ENCODE measurements at regions not wholly inside any gene's neighbourhood (a gene's known extent, or its start where the extent isn't known, plus 50 kb on each side); places are given as distances from the start of the nearest gene placed in this dataset.

- H3K79me2 ChIP-seq (ENCODE audit: insufficient read depth, low read length): no peaks in the 10 kb centered on the region
- H3K36me3 ChIP-seq (ENCODE audit: low read length): no peaks in the 10 kb centered on the region
- no peaks in the 10 kb centered on the region for H3K9me2 ChIP-seq (replicated peaks; ENCODE audit: insufficient read depth, low read length)
- no peaks in the 10 kb centered on the region for H3K9me3 ChIP-seq (ENCODE audit: insufficient read depth, low read length)
- H3K4me3 ChIP-seq (ENCODE audit: insufficient read depth, low read length, poor library complexity, severe bottlenecking): no peak overlapping the region
- no peak overlapping the region for H2AFZ ChIP-seq (ENCODE audit: low read depth, low read length, severe bottlenecking)
- TF ChIP-seq EZH2phosphoT487 (conservative IDR thresholded peaks at IDR 0.05; ENCODE audit: low read length) (no peak), CTCF (IDR thresholded peaks at IDR 0.05; ENCODE audit: insufficient read depth, low read length, poor library complexity, severe bottlenecking) (no peak)
- no peaks in the 10 kb centered on the region; the same call in 1 of the 2 replicates for H3K27me3 ChIP-seq (ENCODE audit: low read length)
- no peaks in the 10 kb centered on the region for H3F3A ChIP-seq (ENCODE audit: insufficient read depth)
- no peak overlapping the region for H3K4me2 ChIP-seq (ENCODE audit: low read depth, low read length, poor library complexity, severe bottlenecking)
- no peaks in the 10 kb centered on the region for H4K20me1 ChIP-seq (ENCODE audit: low read depth, low read length)
- H3K9ac ChIP-seq (ENCODE audit: low read length): no peak overlapping the region
- H3K27ac ChIP-seq (ENCODE audit: low read depth, low read length): no peak overlapping the region
Observed at GRCh38 chr18:22046473-22046872, 122.9 kb upstream of the GATA6 start.

- H3K4me3 ChIP-seq (ENCODE audit: insufficient read depth, low read length, poor library complexity, severe bottlenecking): no peak overlapping the region
- no peak overlapping the region for H3K27ac ChIP-seq (ENCODE audit: low read depth, low read length)
- H3K36me3 ChIP-seq (ENCODE audit: low read length): no peaks in the 10 kb centered on the region
- H3K4me2 ChIP-seq (ENCODE audit: low read depth, low read length, poor library complexity, severe bottlenecking): no peak overlapping the region
- no peak for TF ChIP-seq EZH2phosphoT487 (conservative IDR thresholded peaks at IDR 0.05; ENCODE audit: low read length)
- no peak for TF ChIP-seq CTCF (IDR thresholded peaks at IDR 0.05; ENCODE audit: insufficient read depth, low read length, poor library complexity, severe bottlenecking)
- no peaks in the 10 kb centered on the region for H3K79me2 ChIP-seq (ENCODE audit: insufficient read depth, low read length)
- no peaks in the 10 kb centered on the region for H3F3A ChIP-seq (ENCODE audit: insufficient read depth)
- H4K20me1 ChIP-seq (ENCODE audit: low read depth, low read length): no peaks in the 10 kb centered on the region
- H3K9me2 ChIP-seq (replicated peaks; ENCODE audit: insufficient read depth, low read length): no peaks in the 10 kb centered on the region
- no peak overlapping the region for H2AFZ ChIP-seq (ENCODE audit: low read depth, low read length, severe bottlenecking)
- no peaks in the 10 kb centered on the region for H3K9me3 ChIP-seq (ENCODE audit: insufficient read depth, low read length)
- H3K27me3 ChIP-seq (ENCODE audit: low read length): no peaks in the 10 kb centered on the region; the same call in 1 of the 2 replicates
- H3K9ac ChIP-seq (ENCODE audit: low read length): no peak overlapping the region
Observed at GRCh38 chr18:22047485-22047884, 121.9 kb upstream of the GATA6 start.

- no peak overlapping the region for H2AFZ ChIP-seq (ENCODE audit: low read depth, low read length, severe bottlenecking)
- H4K20me1 ChIP-seq (ENCODE audit: low read depth, low read length): no peaks in the 10 kb centered on the region
- H3K27ac ChIP-seq (ENCODE audit: low read depth, low read length): no peak overlapping the region
- no peaks in the 10 kb centered on the region for H3K9me3 ChIP-seq (ENCODE audit: insufficient read depth, low read length)
- TF ChIP-seq EZH2phosphoT487 (conservative IDR thresholded peaks at IDR 0.05; ENCODE audit: low read length) (no peak), CTCF (IDR thresholded peaks at IDR 0.05; ENCODE audit: insufficient read depth, low read length, poor library complexity, severe bottlenecking) (no peak)
- H3K27me3 ChIP-seq (ENCODE audit: low read length): no peaks in the 10 kb centered on the region; the same call in 1 of the 2 replicates
- no peaks in the 10 kb centered on the region for H3K36me3 ChIP-seq (ENCODE audit: low read length)
- H3F3A ChIP-seq (ENCODE audit: insufficient read depth): no peaks in the 10 kb centered on the region
- H3K4me2 ChIP-seq (ENCODE audit: low read depth, low read length, poor library complexity, severe bottlenecking): no peak overlapping the region
- no peak overlapping the region for H3K9ac ChIP-seq (ENCODE audit: low read length)
- no peak overlapping the region for H3K4me3 ChIP-seq (ENCODE audit: insufficient read depth, low read length, poor library complexity, severe bottlenecking)
- no peaks in the 10 kb centered on the region for H3K9me2 ChIP-seq (replicated peaks; ENCODE audit: insufficient read depth, low read length)
- H3K79me2 ChIP-seq (ENCODE audit: insufficient read depth, low read length): no peaks in the 10 kb centered on the region
Observed at GRCh38 chr18:22048221-22048620, 121.2 kb upstream of the GATA6 start.
